GM21737 (cell line): ENCODE measurements at regions not wholly inside any gene's neighbourhood (a gene's known extent, or its start where the extent isn't known, plus 50 kb on each side); places are given as distances from the start of the nearest gene placed in this dataset.

Experiments used
- ATAC-seq: cut with Tn5 transposase; IDR thresholded peaks from one replicate; pipeline ENCODE4 v1.9.1; 2021; ENCODE audit warnings: mild to moderate bottlenecking, moderate library complexity; ENCODE audit not compliant: unreplicated experiment

GRCh38 chr3:72351536-72351935, 496.7 kb downstream of the SHQ1 start:
- no peak for ATAC-seq

- ATAC-seq, result no peak
These were observed 497.3 kb downstream of the SHQ1 start for GRCh38 chr3:72350761-72351505.

DNA sequence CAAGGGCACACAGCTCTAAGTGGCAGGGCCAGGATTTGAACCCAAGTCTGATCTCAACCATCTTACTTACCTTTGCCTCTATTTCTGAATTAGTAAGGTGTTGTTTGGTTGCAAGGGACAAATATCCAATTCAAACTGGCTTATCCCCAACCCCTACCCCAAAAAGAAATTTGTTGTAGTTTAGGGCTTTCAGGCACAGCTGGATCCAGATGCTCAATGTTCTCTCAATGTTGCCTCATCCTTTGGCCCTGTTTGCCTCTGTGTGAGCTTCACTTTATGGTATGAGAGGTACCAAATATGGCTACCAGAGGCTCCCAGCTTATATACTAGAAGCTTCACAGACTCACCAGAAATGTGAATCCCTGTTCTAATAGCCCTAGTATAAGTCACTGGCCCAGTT, 499.9 kb downstream of the SHQ1 start:
- ATAC-seq, result no peak

DNA sequence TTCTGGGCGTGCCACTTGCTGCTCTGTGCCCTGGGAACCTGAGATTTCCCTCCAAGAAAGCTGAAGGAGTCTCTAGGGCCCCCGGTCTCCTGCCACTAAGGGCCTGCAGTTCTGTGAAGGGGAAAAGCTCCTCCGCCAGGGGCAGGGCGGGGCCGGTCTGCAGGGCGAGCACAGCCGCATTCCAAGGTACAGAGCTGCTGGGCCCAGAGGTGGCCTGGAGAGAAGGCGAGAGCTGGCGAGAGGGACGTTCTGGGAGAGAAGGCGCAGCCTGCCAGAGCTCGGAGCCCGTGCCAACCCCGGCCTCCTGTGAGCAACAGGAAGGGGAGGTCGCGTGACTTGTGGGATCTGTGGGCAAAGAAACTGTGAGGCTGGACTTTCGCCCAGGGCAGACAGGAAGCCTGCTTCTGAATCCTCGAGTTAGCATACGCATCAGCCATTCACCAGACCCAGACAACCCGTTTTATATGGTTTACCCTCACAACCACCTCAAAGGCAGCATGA, 500.4 kb downstream of the SHQ1 start:
- ATAC-seq, result no peak

DNA sequence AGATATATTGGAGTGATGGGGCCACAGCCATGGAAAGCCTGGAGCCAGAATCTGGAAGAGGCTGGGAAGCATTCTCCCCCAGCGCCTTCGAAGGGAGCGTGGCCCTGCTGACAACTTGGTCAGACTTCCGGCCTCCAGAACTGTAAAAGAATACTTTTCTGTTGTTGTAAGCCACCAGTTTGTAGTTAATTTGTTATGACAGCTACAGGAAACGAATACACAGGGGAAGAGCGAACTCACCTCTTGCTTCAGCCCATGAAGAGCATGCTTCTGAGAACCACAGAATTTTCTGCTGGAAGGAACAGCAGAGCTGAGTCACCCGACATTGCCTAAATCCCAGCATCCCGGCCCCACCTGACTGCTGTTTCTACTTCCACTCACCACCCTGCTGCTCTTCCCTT, 501.7 kb downstream of the SHQ1 start:
- ATAC-seq, result peak; percentile 52

- no peak for ATAC-seq
These were observed 502.3 kb downstream of the SHQ1 start for GRCh38 chr3:72345980-72346379.

DNA sequence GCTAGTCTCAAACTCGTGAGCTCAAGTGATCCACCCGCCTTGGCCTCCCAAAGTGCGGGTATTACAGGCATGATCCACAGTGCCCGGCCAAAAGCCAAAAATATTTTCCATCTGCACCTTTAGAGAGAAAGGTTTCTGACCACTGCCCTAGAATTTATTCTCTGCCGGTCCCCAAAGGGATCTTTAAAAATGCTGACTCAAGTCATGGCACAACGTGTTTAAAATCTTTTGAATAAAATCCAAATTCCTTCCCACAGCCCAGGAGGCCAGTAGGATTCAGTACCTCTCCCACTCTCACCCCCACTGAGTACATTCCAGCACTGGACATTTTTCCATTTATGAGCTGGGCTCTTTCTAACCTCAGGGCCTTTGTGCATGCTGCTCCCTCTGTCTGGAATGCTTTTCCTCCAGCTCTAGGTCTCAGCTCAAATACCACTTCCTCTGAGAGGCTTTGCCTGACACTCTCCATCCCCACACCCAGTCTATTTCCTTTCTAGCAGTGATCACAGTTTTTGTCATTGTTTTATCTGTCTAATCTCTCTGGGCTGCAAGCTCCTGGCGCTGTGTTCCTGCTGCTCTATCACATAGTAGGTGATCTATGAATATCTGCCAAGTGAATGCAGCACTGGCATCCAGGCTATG, 502.9 kb downstream of the SHQ1 start:
- ATAC-seq, result no peak

DNA sequence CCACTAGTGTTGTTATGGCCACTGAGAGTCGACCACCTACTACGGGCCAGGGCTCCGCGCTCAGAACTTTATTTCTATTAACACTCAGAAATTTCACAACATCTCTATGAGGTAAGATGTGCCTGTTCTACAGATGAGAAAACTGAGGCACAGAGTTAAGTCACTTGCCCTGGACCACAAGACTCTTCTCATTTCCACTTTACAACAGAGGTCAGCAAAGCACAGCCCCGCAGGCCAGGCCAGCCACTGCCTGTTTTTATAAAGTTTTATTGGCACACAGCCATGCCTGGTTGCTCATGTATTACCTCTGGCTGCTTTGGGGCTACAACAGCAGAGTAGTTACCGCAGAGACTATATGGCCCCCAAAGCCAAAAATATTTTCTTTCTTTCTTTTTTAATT, 503.6 kb downstream of the SHQ1 start:
- ATAC-seq, result no peak

GRCh38 chr3:72344236-72344635, 504.0 kb downstream of the SHQ1 start:
- no peak for ATAC-seq

GRCh38 chr3:72343078-72343477, 505.2 kb downstream of the SHQ1 start:
- no peak for ATAC-seq

DNA sequence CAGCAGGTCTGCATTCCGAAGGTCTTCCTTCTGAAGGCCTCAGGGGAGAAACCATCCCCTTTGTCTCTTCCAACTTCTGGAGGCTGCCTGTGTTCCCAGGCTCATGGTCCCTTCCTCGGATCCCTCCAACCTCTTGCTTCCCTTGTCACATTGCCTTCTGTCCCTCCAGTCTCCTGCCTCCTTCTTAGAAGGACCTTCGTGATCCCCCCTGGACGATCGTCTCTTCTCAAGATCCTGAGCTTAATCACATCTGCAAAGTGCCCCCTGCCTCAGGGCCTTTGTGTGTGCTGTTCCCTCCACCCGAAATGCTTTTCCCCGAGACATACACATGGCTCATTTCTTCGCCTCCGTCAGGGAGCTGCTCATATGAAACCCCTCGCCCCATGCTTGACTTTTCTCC, 505.8 kb downstream of the SHQ1 start:
- no peak for ATAC-seq

- ATAC-seq, result no peak
These were observed 506.3 kb downstream of the SHQ1 start for GRCh38 chr3:72341920-72342319.

GRCh38 chr3:72341380-72341770, 506.9 kb downstream of the SHQ1 start:
- ATAC-seq, result no peak

DNA sequence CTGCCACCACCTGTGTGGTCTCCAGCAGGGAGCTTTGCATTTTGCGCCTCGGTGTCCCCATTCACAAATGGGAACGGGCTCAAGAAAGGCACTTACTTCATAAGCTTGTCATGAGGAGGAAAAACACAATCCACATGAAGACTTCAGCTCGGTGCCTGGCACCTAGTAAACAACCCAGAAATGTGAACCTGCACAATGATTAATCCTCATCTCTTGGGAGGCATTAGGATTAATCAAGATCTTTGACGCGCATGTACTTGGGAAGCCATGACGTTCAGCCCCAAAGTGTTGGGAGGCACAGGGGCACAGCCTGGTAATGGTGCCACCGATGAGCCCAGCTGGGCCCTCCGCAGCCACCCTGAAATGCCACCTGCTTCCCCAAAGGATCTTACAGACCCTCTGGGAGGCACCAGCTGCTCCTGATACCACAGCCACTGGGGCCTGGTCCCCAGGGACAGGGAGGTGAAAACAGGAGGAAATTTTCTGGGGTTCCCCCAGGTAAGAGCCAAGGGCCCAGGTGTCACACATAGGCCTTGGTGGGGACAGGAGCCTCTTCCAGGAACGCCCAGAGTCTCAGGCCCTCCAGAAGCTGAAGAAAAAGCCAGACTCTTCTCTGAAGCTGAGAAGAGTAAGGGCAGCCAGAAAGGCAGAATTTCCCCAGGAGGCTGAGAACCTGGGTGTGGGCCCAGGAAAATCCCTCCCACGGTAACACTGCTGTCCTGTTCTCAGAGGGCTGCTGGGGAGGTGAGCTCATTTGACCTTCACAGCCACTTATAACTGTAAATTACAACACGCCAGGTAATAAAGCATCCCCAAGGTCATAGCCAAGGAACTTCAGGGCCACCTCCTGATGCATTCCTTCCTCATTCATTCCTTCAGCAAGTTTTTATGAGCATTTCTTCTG, 507.5 kb downstream of the SHQ1 start:
- ATAC-seq, result no peak

GRCh38 chr3:72340056-72340455, 508.2 kb downstream of the SHQ1 start:
- ATAC-seq, result no peak

- ATAC-seq, result no peak
These were observed 508.6 kb downstream of the SHQ1 start for GRCh38 chr3:72339670-72340030.

- ATAC-seq, result no peak
These were observed 509.1 kb downstream of the SHQ1 start for GRCh38 chr3:72338942-72339669.

- no peak for ATAC-seq
These were observed 509.9 kb downstream of the SHQ1 start for GRCh38 chr3:72338082-72338941.

DNA sequence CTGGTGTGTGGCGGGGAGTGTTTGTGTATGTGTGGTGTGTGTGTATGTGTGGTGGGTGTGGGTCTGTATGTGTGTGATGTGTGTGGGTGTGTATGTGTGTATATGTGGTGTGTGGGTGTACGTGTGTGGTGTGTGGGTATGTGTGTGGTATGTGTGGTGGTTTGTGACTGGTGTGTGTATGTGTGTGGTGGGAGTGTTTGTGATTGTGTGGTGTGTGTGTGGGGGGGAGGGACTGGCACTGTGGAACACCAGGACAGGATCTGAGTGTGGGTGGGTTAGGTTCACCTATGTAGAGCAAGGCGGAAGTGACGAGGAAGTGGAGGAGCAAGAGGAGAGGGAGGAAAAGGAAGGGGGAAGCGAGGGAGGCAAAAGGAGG, 510.8 kb downstream of the SHQ1 start:
- ATAC-seq, result no peak
